ENCODE measurements at regions not wholly inside any gene's neighbourhood (a gene's known extent, or its start where the extent isn't known, plus 50 kb on each side); places are given as distances from the start of the nearest gene placed in this dataset.

- Histone ChIP-seq H2AK5ac (ENCODE audit: low read length, severe bottlenecking) (no peak overlapping the region), H3K4me3 (ENCODE audit: insufficient read depth in 1 of 2, low read depth in 1 of 2, low read length in 2 of 2) (no peak overlapping the region), H3K4me1 (ENCODE audit: control insufficient read depth, insufficient read depth, low read depth, low read length) (no peaks in the 10 kb centered on the region), H3K27me3 (ENCODE audit: control insufficient read depth in 1 of 2, insufficient read depth in 1 of 2, low read length in 2 of 2) (no peaks in the 10 kb centered on the region), H3K18ac (ENCODE audit: low read depth in 1 of 2, low read length in 2 of 2) (no peak overlapping the region), H2BK5ac (ENCODE audit: low read depth, low read length, poor library complexity, severe bottlenecking) (no peak overlapping the region), H4K8ac (ENCODE audit: low read length) (no peak overlapping the region), H3K23ac (ENCODE audit: low read length in 2 of 2) (no peak overlapping the region), H3K27ac (ENCODE audit: low read length, poor library complexity, severe bottlenecking) (no peak overlapping the region), H3K9ac (ENCODE audit: low read length) (no peak overlapping the region), H3K79me1 (replicated peaks; ENCODE audit: low read length, poor library complexity, severe bottlenecking) (no peaks in the 10 kb centered on the region), H3K9me3 (ENCODE audit: control insufficient read depth, low read length) (no peaks in the 10 kb centered on the region), H2BK15ac (ENCODE audit: low read depth, poor library complexity, severe bottlenecking) (no peak overlapping the region), H3K36me3 (ENCODE audit: control insufficient read depth in 1 of 2, insufficient read depth in 2 of 2, low read depth in 1 of 2, low read length in 2 of 2) (no peaks in the 10 kb centered on the region), H2BK120ac (ENCODE audit: low read depth, low read length) (no peak overlapping the region), H2AFZ (ENCODE audit: low read depth, low read length) (no peak overlapping the region), H3K4me2 (ENCODE audit: low read length, poor library complexity, severe bottlenecking) (no peak overlapping the region), H4K91ac (ENCODE audit: low read length) (no peak overlapping the region), H3K14ac (ENCODE audit: low read length in 2 of 2) (no peak overlapping the region), H2BK12ac (ENCODE audit: low read length in 2 of 2) (no peak overlapping the region), H3K4ac (ENCODE audit: low read depth in 1 of 2, low read length in 2 of 2) (no peak overlapping the region)
- no peak for DNase-seq
- WGBS, result no CpG with 5 or more reads among the region's 1 CpG
Measured at GRCh38 chr14:42513837-42514236, 907.2 kb downstream of the LRFN5 start.

GRCh38 chr14:42510071-42510470 is 903.4 kb downstream of the LRFN5 start:
- Histone ChIP-seq H2BK120ac (ENCODE audit: low read depth, low read length) (no peak overlapping the region), H3K4me2 (ENCODE audit: low read length, poor library complexity, severe bottlenecking) (no peak overlapping the region), H3K27ac (ENCODE audit: low read length, poor library complexity, severe bottlenecking) (no peak overlapping the region), H3K36me3 (ENCODE audit: control insufficient read depth in 1 of 2, insufficient read depth in 2 of 2, low read depth in 1 of 2, low read length in 2 of 2) (no peaks in the 10 kb centered on the region), H3K23ac (ENCODE audit: low read length in 2 of 2) (no peak overlapping the region), H3K9me3 (ENCODE audit: control insufficient read depth, low read length) (peaks cover 2% of the 10 kb centered on the region), H3K18ac (ENCODE audit: low read depth in 1 of 2, low read length in 2 of 2) (no peak overlapping the region), H3K79me1 (replicated peaks; ENCODE audit: low read length, poor library complexity, severe bottlenecking) (no peaks in the 10 kb centered on the region), H2BK5ac (ENCODE audit: low read depth, low read length, poor library complexity, severe bottlenecking) (no peak overlapping the region), H3K27me3 (ENCODE audit: control insufficient read depth in 1 of 2, insufficient read depth in 1 of 2, low read length in 2 of 2) (no peaks in the 10 kb centered on the region), H2AK5ac (ENCODE audit: low read length, severe bottlenecking) (no peak overlapping the region), H3K9ac (ENCODE audit: low read length) (no peak overlapping the region), H3K14ac (ENCODE audit: low read length in 2 of 2) (no peak overlapping the region), H3K4me3 (ENCODE audit: insufficient read depth in 1 of 2, low read depth in 1 of 2, low read length in 2 of 2) (no peak overlapping the region), H3K4me1 (ENCODE audit: control insufficient read depth, insufficient read depth, low read depth, low read length) (no peaks in the 10 kb centered on the region), H2AFZ (ENCODE audit: low read depth, low read length) (no peak overlapping the region), H4K8ac (ENCODE audit: low read length) (no peak overlapping the region), H2BK12ac (ENCODE audit: low read length in 2 of 2) (no peak overlapping the region), H3K4ac (ENCODE audit: low read depth in 1 of 2, low read length in 2 of 2) (no peak overlapping the region), H4K91ac (ENCODE audit: low read length) (no peak overlapping the region), H2BK15ac (ENCODE audit: low read depth, poor library complexity, severe bottlenecking) (no peak overlapping the region)
- 90% methylated on average over 1 of the region's 1 CpG for WGBS
- no peak for DNase-seq

- 72% methylated on average over 2 of the region's 3 CpGs for WGBS
- no peak for DNase-seq
Measured at GRCh38 chr14:42508209-42508946, 901.7 kb downstream of the LRFN5 start.

GRCh38 chr14:42504433-42504832 is 897.8 kb downstream of the LRFN5 start:
- H4K91ac ChIP-seq (ENCODE audit: low read length), result no peak overlapping the region
- H3K27me3 ChIP-seq (ENCODE audit: control insufficient read depth in 1 of 2, insufficient read depth in 1 of 2, low read length in 2 of 2), result no peaks in the 10 kb centered on the region
- H2BK15ac ChIP-seq (ENCODE audit: low read depth, poor library complexity, severe bottlenecking), result no peak overlapping the region
- H3K18ac ChIP-seq (ENCODE audit: low read depth in 1 of 2, low read length in 2 of 2), result no peak overlapping the region
- no CpG with 5 or more reads among the region's 1 CpG for WGBS
- DNase-seq, result no peak
- no peak overlapping the region for H2BK120ac ChIP-seq (ENCODE audit: low read depth, low read length)
- no peak overlapping the region for H3K9ac ChIP-seq (ENCODE audit: low read length)
- H2AFZ ChIP-seq (ENCODE audit: low read depth, low read length), result no peak overlapping the region
- H3K4me2 ChIP-seq (ENCODE audit: low read length, poor library complexity, severe bottlenecking), result no peak overlapping the region
- no peak overlapping the region for H3K23ac ChIP-seq (ENCODE audit: low read length in 2 of 2)
- peaks cover 2% of the 10 kb centered on the region for H3K9me3 ChIP-seq (ENCODE audit: control insufficient read depth, low read length)
- H3K4ac ChIP-seq (ENCODE audit: low read depth in 1 of 2, low read length in 2 of 2), result no peak overlapping the region
- no peak overlapping the region for H2BK12ac ChIP-seq (ENCODE audit: low read length in 2 of 2)
- no peak overlapping the region for H4K8ac ChIP-seq (ENCODE audit: low read length)
- no peaks in the 10 kb centered on the region for H3K36me3 ChIP-seq (ENCODE audit: control insufficient read depth in 1 of 2, insufficient read depth in 2 of 2, low read depth in 1 of 2, low read length in 2 of 2)
- H3K14ac ChIP-seq (ENCODE audit: low read length in 2 of 2), result no peak overlapping the region
- no peak overlapping the region for H2BK5ac ChIP-seq (ENCODE audit: low read depth, low read length, poor library complexity, severe bottlenecking)
- H2AK5ac ChIP-seq (ENCODE audit: low read length, severe bottlenecking), result no peak overlapping the region
- H3K4me3 ChIP-seq (ENCODE audit: insufficient read depth in 1 of 2, low read depth in 1 of 2, low read length in 2 of 2), result no peak overlapping the region
- H3K4me1 ChIP-seq (ENCODE audit: control insufficient read depth, insufficient read depth, low read depth, low read length), result no peaks in the 10 kb centered on the region
- H3K79me1 ChIP-seq (replicated peaks; ENCODE audit: low read length, poor library complexity, severe bottlenecking), result no peaks in the 10 kb centered on the region
- no peak overlapping the region for H3K27ac ChIP-seq (ENCODE audit: low read length, poor library complexity, severe bottlenecking)

More at GRCh38 chr14:42508209-42508946, 901.7 kb downstream of the LRFN5 start:
- H2AFZ ChIP-seq (ENCODE audit: low read depth, low read length), result no peak overlapping the region
- H3K36me3 ChIP-seq (ENCODE audit: control insufficient read depth in 1 of 2, insufficient read depth in 2 of 2, low read depth in 1 of 2, low read length in 2 of 2), result no peaks in the 10 kb centered on the region
- no peak overlapping the region for H2BK12ac ChIP-seq (ENCODE audit: low read length in 2 of 2)
- peaks cover 2% of the 10 kb centered on the region for H3K9me3 ChIP-seq (ENCODE audit: control insufficient read depth, low read length)
- H2BK5ac ChIP-seq (ENCODE audit: low read depth, low read length, poor library complexity, severe bottlenecking), result no peak overlapping the region
- no peaks in the 10 kb centered on the region for H3K79me1 ChIP-seq (replicated peaks; ENCODE audit: low read length, poor library complexity, severe bottlenecking)
- H3K27me3 ChIP-seq (ENCODE audit: control insufficient read depth in 1 of 2, insufficient read depth in 1 of 2, low read length in 2 of 2), result no peaks in the 10 kb centered on the region
- no peak overlapping the region for H3K4me3 ChIP-seq (ENCODE audit: insufficient read depth in 1 of 2, low read depth in 1 of 2, low read length in 2 of 2)
- no peak overlapping the region for H3K4ac ChIP-seq (ENCODE audit: low read depth in 1 of 2, low read length in 2 of 2)
- no peak overlapping the region for H2BK120ac ChIP-seq (ENCODE audit: low read depth, low read length)
- no peak overlapping the region for H3K14ac ChIP-seq (ENCODE audit: low read length in 2 of 2)
- no peak overlapping the region for H3K9ac ChIP-seq (ENCODE audit: low read length)
- H3K4me2 ChIP-seq (ENCODE audit: low read length, poor library complexity, severe bottlenecking), result no peak overlapping the region
- no peak overlapping the region for H3K18ac ChIP-seq (ENCODE audit: low read depth in 1 of 2, low read length in 2 of 2)
- H2BK15ac ChIP-seq (ENCODE audit: low read depth, poor library complexity, severe bottlenecking), result no peak overlapping the region
- H4K8ac ChIP-seq (ENCODE audit: low read length), result no peak overlapping the region
- H3K23ac ChIP-seq (ENCODE audit: low read length in 2 of 2), result no peak overlapping the region
- no peak overlapping the region for H4K91ac ChIP-seq (ENCODE audit: low read length)
- no peak overlapping the region for H2AK5ac ChIP-seq (ENCODE audit: low read length, severe bottlenecking)
- no peak overlapping the region for H3K27ac ChIP-seq (ENCODE audit: low read length, poor library complexity, severe bottlenecking)
- H3K4me1 ChIP-seq (ENCODE audit: control insufficient read depth, insufficient read depth, low read depth, low read length), result no peaks in the 10 kb centered on the region

All from mesenchymal stem cell (in vitro differentiated cells and primary cell).